IPS-18a (cell line): ENCODE measurements at regions not wholly inside any gene's neighbourhood (a gene's known extent, or its start where the extent isn't known, plus 50 kb on each side); places are given as distances from the start of the nearest gene placed in this dataset.
"Not testable (repeated sequence)": the region's sequence is repeated elsewhere in the genome, so short reads cannot be mapped to it uniquely, and the experiment has no call there.

Source experiments
- H3K27ac ChIP-seq: one replicate; pipeline ENCODE4 v1.5.1; 2013; ENCODE audit warnings: low read length
- H3K27me3 ChIP-seq: one replicate; pipeline ENCODE4 v1.6.1; 2013; ENCODE audit warnings: mild to moderate bottlenecking, low read length; ENCODE audit not compliant: control insufficient read depth, insufficient read depth
- H3K36me3 ChIP-seq: one replicate; pipeline ENCODE4 v1.6.1; 2013; ENCODE audit warnings: low read depth, low read length; ENCODE audit not compliant: control insufficient read depth
- H3K4me1 ChIP-seq: one replicate; pipeline ENCODE4 v1.6.1; 2013; ENCODE audit warnings: low read depth, low read length; ENCODE audit not compliant: control insufficient read depth
- H3K4me3 ChIP-seq: one replicate; pipeline ENCODE4 v1.5.1; 2013; ENCODE audit warnings: low read length
- H3K9ac ChIP-seq: one replicate; pipeline ENCODE4 v1.6.1; 2013; ENCODE audit warnings: mild to moderate bottlenecking, low read length, moderate library complexity
- H3K9me3 ChIP-seq: one replicate; pipeline ENCODE4 v1.6.1; 2013; ENCODE audit warnings: low read depth, low read length; ENCODE audit not compliant: control insufficient read depth

DNA sequence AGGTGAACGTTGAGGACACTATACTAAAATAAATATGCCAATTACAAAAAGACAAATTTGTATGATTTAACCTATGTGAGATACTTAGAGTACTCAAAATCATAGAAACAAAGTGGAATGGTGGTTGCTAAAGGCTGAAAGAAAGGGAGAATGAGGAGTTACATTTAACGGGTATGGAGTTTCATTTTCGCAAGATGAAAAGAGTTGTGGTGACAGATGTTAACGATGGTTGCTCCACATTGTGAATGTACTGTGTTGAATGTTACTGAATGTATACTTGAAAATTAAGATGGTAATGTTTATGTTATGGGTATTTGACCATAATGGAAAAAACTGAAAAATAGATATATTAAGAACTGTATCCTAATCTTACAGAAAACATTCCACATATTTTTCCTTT is 51.3 kb upstream of the MOCS2 start:
- no peaks in the 10 kb centered on the region for H3K9me3 ChIP-seq
- H3K4me3 ChIP-seq: no peak overlapping the region
- H3K27me3 ChIP-seq: no peaks in the 10 kb centered on the region
- no peaks in the 10 kb centered on the region for H3K4me1 ChIP-seq
- no peaks in the 10 kb centered on the region for H3K36me3 ChIP-seq
- no peak overlapping the region for H3K27ac ChIP-seq
- no peak overlapping the region for H3K9ac ChIP-seq

DNA sequence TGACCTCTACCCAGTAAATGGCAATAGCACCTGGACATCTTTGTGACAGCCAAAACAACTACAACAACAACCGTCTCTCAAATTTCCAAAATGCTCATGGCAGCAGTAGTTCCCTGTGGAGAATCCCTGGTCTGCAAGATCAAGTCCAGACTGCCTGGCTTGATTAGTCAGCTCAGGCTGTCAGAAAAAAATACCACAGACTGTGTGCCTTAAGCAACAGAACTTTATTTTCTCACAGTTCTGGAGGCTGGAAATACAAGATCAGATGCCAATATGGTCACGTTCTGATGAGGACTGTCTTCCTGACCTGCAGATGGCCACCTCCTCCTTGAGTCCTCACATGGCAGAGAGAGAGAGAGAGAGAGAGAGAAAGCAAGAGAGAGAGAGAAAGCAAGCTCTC is 52.3 kb upstream of the MOCS2 start:
- Histone ChIP-seq H3K4me1 (no peaks in the 10 kb centered on the region), H3K27me3 (no peaks in the 10 kb centered on the region), H3K9me3 (no peaks in the 10 kb centered on the region), H3K9ac (no peak overlapping the region), H3K4me3 (no peak overlapping the region), H3K27ac (no peak overlapping the region), H3K36me3 (no peaks in the 10 kb centered on the region)

DNA sequence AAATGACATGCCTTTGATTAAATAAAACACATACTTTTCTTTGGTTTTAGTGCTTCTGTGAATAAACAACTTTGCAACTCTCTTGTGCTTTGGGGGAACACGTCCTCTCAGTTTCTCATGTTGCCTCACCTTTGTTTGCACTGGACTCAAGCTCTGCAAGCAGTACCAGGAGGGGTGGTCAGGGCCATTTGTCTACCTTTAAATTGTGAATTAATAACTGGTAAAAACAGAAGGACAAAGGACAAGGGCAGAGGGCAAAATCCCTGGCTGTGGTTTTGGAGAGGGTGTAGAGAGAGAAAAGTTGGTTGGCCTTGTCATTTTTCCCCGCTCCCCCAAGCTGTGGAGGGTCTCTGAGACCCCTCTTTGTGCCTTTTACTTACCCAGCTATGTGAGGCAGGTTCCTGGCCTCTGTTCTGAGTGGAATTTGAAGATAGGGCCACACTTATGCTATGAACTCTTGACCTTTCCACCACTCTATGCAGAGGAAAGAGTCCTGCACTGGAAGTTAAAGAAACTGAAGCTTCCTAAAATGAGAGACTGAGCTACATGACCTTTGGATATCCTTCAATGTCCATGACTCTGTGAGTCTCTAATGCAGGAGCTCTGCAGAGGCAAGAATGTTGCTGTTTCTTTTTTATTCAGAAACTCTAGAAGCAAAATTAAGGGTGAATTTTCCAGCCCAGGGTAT is 55.1 kb upstream of the MOCS2 start:
- no peak overlapping the region for H3K9ac ChIP-seq
- no peaks in the 10 kb centered on the region for H3K27me3 ChIP-seq
- H3K4me1 ChIP-seq: no peaks in the 10 kb centered on the region
- no peak overlapping the region for H3K4me3 ChIP-seq
- H3K36me3 ChIP-seq: no peaks in the 10 kb centered on the region
- H3K27ac ChIP-seq: no peak overlapping the region
- H3K9me3 ChIP-seq: no peaks in the 10 kb centered on the region

DNA sequence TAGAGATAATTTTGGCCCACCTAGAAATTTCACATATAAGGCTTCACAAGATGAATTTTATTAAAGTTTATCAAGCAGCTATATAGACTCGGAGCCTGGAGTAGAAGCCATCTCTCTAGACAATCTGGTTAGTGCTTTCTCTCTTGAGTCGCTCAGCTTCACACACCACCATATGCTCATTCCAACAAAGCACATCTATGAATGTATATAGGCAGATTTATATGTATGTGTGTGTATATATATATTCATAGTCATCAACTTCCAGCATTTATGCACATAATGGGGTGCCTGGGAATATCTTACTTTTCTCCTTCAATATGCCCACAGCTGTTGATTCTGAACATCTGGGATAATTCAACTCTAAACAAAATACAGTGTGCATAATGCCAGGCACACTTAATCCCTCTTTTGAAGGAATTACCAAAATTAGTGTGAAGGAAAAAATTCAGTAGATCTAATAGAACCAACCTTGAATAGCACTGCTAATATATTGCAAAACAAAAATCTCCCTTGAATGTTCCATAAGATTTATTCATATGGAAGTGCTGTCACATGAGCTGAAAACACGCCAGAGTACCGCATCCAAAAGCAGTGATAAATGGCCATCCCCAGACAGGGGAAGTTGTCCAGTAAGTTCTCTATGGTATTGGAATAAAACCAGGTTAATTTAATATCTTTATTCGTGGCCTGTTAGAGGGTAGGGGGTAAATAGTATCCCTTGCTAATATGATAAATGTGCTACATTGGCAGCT is 56.0 kb upstream of the MOCS2 start:
- Histone ChIP-seq H3K36me3 (no peaks in the 10 kb centered on the region), H3K4me3 (no peak overlapping the region), H3K4me1 (no peaks in the 10 kb centered on the region), H3K9ac (no peak overlapping the region), H3K27ac (no peak overlapping the region), H3K27me3 (no peaks in the 10 kb centered on the region), H3K9me3 (no peaks in the 10 kb centered on the region)

DNA sequence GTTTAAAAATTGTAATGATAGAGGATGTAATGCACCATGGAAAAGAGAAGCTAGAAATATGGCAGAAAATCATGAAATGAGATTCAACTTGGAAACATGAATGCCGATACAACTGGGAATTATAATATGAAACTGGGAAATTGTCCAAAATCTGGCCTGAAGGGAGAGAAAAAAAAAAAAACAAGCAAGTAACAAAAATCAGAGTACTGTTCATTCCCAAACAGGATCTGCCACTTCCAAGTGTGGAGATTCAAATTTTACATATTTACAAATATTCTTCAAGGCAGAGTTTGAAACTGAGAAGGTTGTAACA is 56.6 kb upstream of the MOCS2 start:
- Histone ChIP-seq H3K9me3 (no peaks in the 10 kb centered on the region), H3K4me3 (no peak overlapping the region), H3K36me3 (no peaks in the 10 kb centered on the region), H3K4me1 (no peaks in the 10 kb centered on the region), H3K27ac (no peak overlapping the region), H3K27me3 (no peaks in the 10 kb centered on the region), H3K9ac (no peak overlapping the region)

DNA sequence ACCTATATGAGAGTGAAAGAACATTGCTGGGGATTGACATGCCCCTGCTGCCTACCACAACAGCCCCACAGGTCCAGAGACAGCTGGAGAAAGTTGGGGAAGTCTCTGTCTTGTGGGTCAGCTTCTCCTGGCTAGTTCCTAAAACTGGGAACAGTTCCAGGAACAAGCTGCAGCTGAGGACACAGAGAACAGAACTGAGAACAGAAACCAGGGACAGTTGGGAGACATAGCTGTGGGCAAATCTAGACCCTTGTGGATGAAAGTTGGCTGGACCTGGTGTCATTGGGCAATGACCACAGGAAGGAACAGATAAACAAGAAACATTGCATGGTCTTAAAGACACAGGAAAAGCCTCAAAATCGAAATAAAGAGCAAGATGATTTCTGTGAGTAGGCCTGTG is 58.3 kb upstream of the MOCS2 start:
- H3K9me3 ChIP-seq: no peaks in the 10 kb centered on the region
- no peaks in the 10 kb centered on the region for H3K4me1 ChIP-seq
- no peak overlapping the region for H3K4me3 ChIP-seq
- H3K36me3 ChIP-seq: no peaks in the 10 kb centered on the region
- H3K9ac ChIP-seq: no peak overlapping the region
- H3K27ac ChIP-seq: no peak overlapping the region
- no peaks in the 10 kb centered on the region for H3K27me3 ChIP-seq

DNA sequence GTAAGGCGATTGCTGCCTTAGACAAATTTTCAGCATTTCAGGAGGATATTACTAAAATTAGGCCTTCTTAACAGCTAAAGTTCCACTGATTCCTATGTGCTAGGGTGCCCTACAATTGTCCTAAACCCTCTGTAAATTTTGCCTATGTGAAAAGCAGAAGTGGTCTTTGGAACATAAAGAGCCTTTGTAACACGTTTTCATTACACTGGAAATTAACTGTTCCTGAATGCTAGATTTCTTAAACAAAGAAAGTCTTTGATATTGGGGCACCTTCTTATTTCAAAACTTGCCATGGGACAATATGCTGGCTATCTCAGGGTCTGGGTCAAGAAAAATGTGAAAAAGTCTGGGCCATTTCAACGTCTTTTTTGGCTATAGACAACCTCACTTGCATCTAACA is 60.4 kb upstream of the MOCS2 start:
- H3K9me3 ChIP-seq: no peaks in the 10 kb centered on the region
- H3K36me3 ChIP-seq: no peaks in the 10 kb centered on the region
- no peak overlapping the region for H3K9ac ChIP-seq
- no peak overlapping the region for H3K4me3 ChIP-seq
- H3K27ac ChIP-seq: no peak overlapping the region
- H3K27me3 ChIP-seq: no peaks in the 10 kb centered on the region
- H3K4me1 ChIP-seq: no peaks in the 10 kb centered on the region

DNA sequence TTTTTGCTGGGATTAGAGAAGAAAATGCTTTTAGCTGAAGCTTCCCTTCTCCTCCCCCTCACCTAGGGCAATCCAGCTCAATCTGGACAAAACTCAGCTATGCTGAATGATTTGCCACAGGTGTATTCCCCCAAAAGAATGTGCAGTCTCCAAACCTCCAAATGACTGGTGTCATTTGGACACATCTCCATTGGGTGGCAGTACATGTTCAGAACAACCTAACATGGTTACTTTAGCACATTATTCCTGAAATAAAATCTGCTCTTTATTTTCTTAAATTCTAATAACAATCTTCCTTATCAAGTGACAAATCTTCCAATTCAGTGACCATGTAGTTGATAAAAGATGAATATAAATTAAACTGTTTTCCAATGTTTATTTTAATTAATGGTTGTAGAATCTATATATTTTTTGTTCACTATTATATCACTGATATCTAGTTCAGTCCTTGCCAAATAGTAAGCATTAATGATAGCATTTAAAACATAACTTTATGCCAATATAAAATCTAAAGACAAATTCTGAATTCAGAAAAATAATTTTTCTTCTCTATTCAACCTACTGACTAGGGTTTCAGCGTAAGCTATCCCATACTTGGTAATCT is 61.3 kb upstream of the MOCS2 start:
- no peak overlapping the region for H3K27ac ChIP-seq
- H3K9me3 ChIP-seq: no peaks in the 10 kb centered on the region
- H3K4me1 ChIP-seq: no peaks in the 10 kb centered on the region

DNA sequence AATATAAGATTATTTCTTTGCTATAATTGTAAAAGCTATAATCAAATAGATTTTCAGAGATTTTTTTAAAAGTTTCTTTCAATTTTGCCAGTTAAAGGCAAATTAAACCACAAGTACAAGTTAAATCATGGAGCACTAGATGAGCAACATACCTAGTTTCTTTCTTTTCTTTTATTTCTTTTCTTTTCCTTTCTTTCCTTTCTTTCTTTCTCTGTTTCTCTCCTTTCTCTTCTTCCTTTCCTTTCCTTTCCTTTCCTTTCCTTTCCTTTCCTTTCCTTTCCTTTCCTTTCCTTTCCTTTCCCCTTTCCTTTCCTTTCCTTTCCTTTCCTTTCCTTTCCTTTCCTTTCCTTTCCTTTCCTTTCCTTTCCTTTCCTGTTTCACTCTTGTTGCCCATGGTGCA is 62.5 kb upstream of the MOCS2 start:
- H3K27ac ChIP-seq, H3K9ac ChIP-seq, H3K27me3 ChIP-seq, H3K4me3 ChIP-seq, H3K9me3 ChIP-seq, H3K36me3 ChIP-seq, H3K4me1 ChIP-seq: not testable (repeated sequence)

More for the DNA sequence above, 61.3 kb upstream of the MOCS2 start:
- Histone ChIP-seq H3K9ac (no peak overlapping the region), H3K36me3 (no peaks in the 10 kb centered on the region), H3K4me3 (no peak overlapping the region), H3K27me3 (no peaks in the 10 kb centered on the region)

DNA sequence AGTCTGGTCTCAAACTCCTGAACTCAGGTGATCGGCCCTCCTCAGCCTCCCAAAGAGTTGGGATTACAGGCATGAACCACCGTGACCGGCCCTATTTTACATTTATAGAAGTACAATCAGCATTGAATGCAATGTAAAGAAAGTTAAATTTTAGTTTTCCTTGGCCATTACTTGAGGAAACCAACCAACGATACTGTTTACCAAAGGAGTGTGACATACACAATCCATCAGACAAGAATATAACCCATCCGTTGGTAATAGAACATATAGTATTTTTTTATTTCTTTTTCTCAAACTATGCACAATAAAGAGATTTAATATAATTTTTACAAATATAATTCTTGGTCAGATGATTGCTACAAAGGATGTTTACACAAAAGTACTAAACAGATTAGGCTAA is 63.1 kb upstream of the MOCS2 start:
- Histone ChIP-seq H3K9me3 (no peaks in the 10 kb centered on the region), H3K36me3 (no peaks in the 10 kb centered on the region), H3K27me3 (no peaks in the 10 kb centered on the region), H3K9ac (no peak overlapping the region), H3K4me3 (no peak overlapping the region), H3K27ac (no peak overlapping the region), H3K4me1 (no peaks in the 10 kb centered on the region)

DNA sequence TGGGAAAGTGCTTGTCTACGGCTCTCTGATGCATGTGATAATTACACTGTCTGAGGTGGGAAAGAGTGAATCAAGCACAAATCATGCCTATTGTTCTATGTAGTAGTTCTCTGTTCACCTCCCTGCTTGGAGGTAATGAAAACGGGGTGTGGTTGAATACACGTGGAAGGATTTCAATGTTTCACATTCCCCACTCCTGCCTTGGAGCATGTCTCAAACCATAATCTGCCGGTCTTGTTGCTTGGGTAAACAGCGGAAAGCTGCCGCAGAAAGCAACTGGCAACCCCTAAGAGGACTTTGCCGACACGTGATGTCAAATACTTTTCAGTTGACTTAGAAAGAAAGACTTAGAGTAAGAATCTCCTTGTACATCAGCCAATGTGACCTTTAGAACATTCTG is 63.5 kb upstream of the MOCS2 start:
- no peaks in the 10 kb centered on the region for H3K4me1 ChIP-seq
- H3K36me3 ChIP-seq: no peaks in the 10 kb centered on the region
- H3K27ac ChIP-seq: no peak overlapping the region
- H3K4me3 ChIP-seq: no peak overlapping the region
- H3K27me3 ChIP-seq: no peaks in the 10 kb centered on the region
- H3K9me3 ChIP-seq: no peaks in the 10 kb centered on the region
- no peak overlapping the region for H3K9ac ChIP-seq

DNA sequence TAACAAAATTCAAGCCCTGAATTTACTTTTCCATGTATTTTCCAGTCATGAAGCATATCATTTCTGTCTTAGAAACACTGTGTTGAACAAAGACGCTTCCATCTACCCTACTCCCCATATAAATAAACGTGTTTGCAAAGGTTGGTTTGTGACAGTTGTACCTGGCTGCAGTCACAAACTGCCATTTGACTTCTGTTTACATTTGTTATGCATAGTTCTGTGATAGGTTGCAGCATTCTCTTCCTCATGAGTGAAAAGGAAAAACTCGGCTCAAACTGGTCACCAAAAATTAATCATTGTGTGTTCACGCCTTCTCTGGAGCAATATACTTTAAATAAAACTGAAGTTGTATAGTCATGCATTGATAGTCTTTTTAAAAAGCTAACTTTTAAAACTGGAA is 69.3 kb upstream of the MOCS2 start:
- no peak overlapping the region for H3K27ac ChIP-seq
- no peaks in the 10 kb centered on the region for H3K36me3 ChIP-seq

More for the DNA sequence above, 69.3 kb upstream of the MOCS2 start:
- no peak overlapping the region for H3K4me3 ChIP-seq
- no peaks in the 10 kb centered on the region for H3K4me1 ChIP-seq
- no peaks in the 10 kb centered on the region for H3K27me3 ChIP-seq
- no peaks in the 10 kb centered on the region for H3K9me3 ChIP-seq
- H3K9ac ChIP-seq: no peak overlapping the region
